Hepatocyte (in vitro differentiated cells): ENCODE measurements at regions not wholly inside any gene's neighbourhood (a gene's known extent, or its start where the extent isn't known, plus 50 kb on each side); places are given as distances from the start of the nearest gene placed in this dataset.

Experiments used
- EZH2 ChIP-seq: fragments of 200-600 bp; sonication (generic); IDR thresholded peaks from 2 replicates; pipeline ENCODE4 v1.6.1; 2016; ENCODE audit warnings: antibody characterized with exemption, mild to moderate bottlenecking, borderline replicate concordance
- EZH2phosphoT487 ChIP-seq: fragments of 200-600 bp; sonication (generic); IDR thresholded peaks from one replicate; pipeline ENCODE4 v1.6.1; 2018; ENCODE audit warnings: antibody characterized with exemption, mild to moderate bottlenecking, low read depth, moderate library complexity; ENCODE audit not compliant: unreplicated experiment, severe bottlenecking
- TF ChIP-seq, protein P1 (sequence below): fragments of 200-600 bp; sonication (generic); IDR thresholded peaks from 2 replicates; pipeline ENCODE4 v1.5.1; 2016; ENCODE audit warnings: antibody characterized with exemption, mild to moderate bottlenecking; ENCODE audit not compliant: poor library complexity

DNA sequence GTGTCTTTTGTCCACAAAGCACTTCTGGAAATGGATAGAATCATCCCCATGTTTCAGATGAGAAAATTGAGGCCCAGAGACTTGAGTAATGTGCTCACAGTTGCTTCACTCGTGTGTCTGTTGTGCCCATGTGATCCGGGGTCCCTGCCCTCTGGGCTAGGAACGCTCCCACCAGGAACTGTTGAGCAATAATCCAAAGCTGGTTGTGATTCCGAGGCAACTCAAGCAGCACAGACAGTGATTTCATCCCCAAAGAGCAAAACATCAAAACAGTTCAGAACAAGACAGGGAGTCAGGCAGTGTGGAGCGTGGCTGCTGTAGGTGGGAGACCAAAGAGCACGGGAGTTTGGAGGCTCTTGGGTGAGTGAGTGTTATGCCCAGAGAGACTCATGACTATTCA lies 205.0 kb upstream of the ASIC2 start:
- no peak for TF ChIP-seq EZH2
- TF ChIP-seq, protein P1, sequence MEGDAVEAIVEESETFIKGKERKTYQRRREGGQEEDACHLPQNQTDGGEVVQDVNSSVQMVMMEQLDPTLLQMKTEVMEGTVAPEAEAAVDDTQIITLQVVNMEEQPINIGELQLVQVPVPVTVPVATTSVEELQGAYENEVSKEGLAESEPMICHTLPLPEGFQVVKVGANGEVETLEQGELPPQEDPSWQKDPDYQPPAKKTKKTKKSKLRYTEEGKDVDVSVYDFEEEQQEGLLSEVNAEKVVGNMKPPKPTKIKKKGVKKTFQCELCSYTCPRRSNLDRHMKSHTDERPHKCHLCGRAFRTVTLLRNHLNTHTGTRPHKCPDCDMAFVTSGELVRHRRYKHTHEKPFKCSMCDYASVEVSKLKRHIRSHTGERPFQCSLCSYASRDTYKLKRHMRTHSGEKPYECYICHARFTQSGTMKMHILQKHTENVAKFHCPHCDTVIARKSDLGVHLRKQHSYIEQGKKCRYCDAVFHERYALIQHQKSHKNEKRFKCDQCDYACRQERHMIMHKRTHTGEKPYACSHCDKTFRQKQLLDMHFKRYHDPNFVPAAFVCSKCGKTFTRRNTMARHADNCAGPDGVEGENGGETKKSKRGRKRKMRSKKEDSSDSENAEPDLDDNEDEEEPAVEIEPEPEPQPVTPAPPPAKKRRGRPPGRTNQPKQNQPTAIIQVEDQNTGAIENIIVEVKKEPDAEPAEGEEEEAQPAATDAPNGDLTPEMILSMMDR: no peak
- no peak for TF ChIP-seq EZH2phosphoT487
